Left lung (tissue), 4 donors: ENCODE measurements at regions not wholly inside any gene's neighbourhood (a gene's known extent, or its start where the extent isn't known, plus 50 kb on each side); places are given as distances from the start of the nearest gene placed in this dataset.

Experiments used
- ATAC-seq: fragments of 200-7000 bp; cut with Tn5 transposase; one replicate; pipeline ENCODE4 v1.9.1; 2020; ENCODE audit warnings: moderate library complexity
- DNase-seq, 4 donors: peaks; one replicate each; pipeline ENCODE4 v3.0.0-alpha.2; 2013 to 2020
- H3K27ac ChIP-seq, 2 donors: fragments of 200-600 bp; sonication (generic) in 1 of 2; one replicate each; pipeline versions ENCODE4 v1.5.0 to v1.8.0; 2020 to 2021
- H3K27me3 ChIP-seq, 2 donors: fragments of 200-600 bp; sonication (generic) in 1 of 2; one replicate each; pipeline versions ENCODE4 v1.5.0 to v1.8.0; 2020 to 2021
- H3K36me3 ChIP-seq, 2 donors: fragments of 200-600 bp; sonication (generic) in 1 of 2; one replicate each; pipeline versions ENCODE4 v1.5.0 to v1.8.0; 2020 to 2021
- H3K4me1 ChIP-seq, 2 donors: fragments of 200-600 bp; one replicate each; pipeline ENCODE4 v1.8.0; 2021
- H3K4me3 ChIP-seq, 2 donors: fragments of 200-600 bp; sonication (generic) in 1 of 2; one replicate each; pipeline versions ENCODE4 v1.5.0 to v1.8.0; 2020 to 2021; ENCODE audit warnings: mild to moderate bottlenecking in 1 of 2
- H3K9me3 ChIP-seq, 2 donors: fragments of 200-600 bp; sonication (generic) in 1 of 2; one replicate each; pipeline versions ENCODE4 v1.5.0 to v1.8.0; 2020 to 2021
- CTCF ChIP-seq, 2 donors: fragments of 200-600 bp; sonication (generic) in 1 of 2; IDR thresholded peaks; one replicate each; pipeline versions ENCODE4 v1.5.0 to v1.8.0; 2021; ENCODE audit warnings: antibody characterized with exemption in 2 of 2
- intact Hi-C, 2 donors: fragments of 100-400 bp; cut with DNase I; formaldehyde crosslinking; loops; one replicate each; pipeline versions ENCODE4 v1.11.2 to v1.14.2; 2022
- donor health status: DM: no; HTN: yes; CAD: no.
- donor health status: DM: no; HTN: no; CAD: no.

- intact Hi-C loops = no loop called here
- ATAC-seq (peak; percentile 53), DNase-seq (no peak)
- Histone ChIP-seq H3K27me3 (no peaks in the 10 kb centered on the region), H3K36me3 (no peaks in the 10 kb centered on the region), H3K4me1 (no peaks in the 10 kb centered on the region), H3K27ac (no peak overlapping the region), H3K9me3 (no peaks in the 10 kb centered on the region), H3K4me3 (no peak overlapping the region)
- no peak for TF ChIP-seq CTCF (IDR thresholded peaks at IDR 0.05)
These were observed 393.5 kb downstream of the KLF12 start for GRCh38 chr13:73740666-73741065.

DNA sequence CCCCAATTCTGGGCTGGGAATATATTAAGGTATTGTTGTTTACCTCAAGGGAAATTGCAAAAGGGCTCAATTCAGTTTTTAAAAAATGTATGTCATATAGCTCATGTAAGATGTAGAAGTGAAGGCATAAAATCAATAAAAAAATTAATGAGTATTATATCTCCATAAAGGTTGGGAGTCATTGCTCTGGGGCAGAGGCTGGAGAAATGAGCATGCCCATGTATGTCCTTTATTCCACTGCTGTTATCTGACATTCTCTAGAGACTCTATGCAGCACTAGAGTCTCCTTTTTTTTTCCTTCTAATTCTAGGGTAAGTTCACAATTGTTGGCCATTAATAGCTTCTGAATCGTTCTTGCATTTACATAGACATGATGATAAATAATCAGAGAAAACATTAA is 394.8 kb downstream of the KLF12 start:
- Histone ChIP-seq H3K4me1 (no peaks in the 10 kb centered on the region), H3K9me3 (no peaks in the 10 kb centered on the region), H3K4me3 (no peak overlapping the region), H3K27me3 (no peaks in the 10 kb centered on the region), H3K36me3 (no peaks in the 10 kb centered on the region), H3K27ac (no peak overlapping the region)
- intact Hi-C loops = no loop called here
- ATAC-seq (no peak), DNase-seq (no peak)
- no peak for TF ChIP-seq CTCF (IDR thresholded peaks at IDR 0.05)

DNA sequence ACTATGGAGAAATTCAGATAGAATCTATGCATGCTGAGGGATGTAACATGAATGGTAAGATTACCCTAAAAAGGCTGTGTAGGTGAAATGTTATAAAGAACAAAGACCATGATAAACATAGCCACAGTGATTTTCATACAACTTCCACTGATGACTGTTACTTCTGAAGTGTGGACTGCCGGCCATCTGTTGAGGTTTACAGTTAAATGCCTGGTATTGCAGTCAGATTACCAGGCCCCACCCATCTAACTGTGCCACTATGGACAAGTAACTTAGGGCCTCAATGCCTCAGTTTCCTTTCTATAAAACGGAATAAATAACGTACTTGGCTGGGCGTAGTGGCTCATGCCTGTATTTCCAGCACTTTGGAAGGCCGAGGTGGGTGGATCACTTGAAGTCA is 395.6 kb downstream of the KLF12 start:
- ATAC-seq = no peak

DNA sequence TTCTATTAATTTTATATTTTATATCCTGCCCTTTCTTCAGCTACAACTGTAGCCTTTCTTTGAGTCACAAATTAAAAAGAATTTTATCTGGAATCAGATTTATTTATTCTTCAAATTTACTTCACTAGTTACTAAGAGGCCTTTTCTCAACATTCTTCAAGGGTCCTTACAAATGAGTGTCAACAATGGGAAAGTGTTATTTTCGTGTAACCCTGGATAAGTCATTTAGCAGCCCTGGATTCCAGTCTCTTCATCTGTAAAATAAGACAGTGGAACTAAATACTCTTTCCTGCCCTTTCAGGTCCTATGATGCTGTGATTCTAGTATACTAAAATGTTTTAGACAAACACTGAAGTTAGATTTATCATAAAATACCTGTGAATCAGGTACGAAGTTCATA is 397.0 kb downstream of the KLF12 start:
- TF ChIP-seq CTCF (IDR thresholded peaks at IDR 0.05) = no peak
- intact Hi-C loops = no loop called here
- no peaks in the 10 kb centered on the region for H3K36me3 ChIP-seq
- H3K4me1 ChIP-seq = no peaks in the 10 kb centered on the region
- H3K27me3 ChIP-seq = no peaks in the 10 kb centered on the region
- ATAC-seq (peak; percentile 76), DNase-seq (no peak)
- H3K27ac ChIP-seq = no peak overlapping the region
- no peak overlapping the region for H3K4me3 ChIP-seq
- no peaks in the 10 kb centered on the region for H3K9me3 ChIP-seq

More for the DNA sequence above, 395.6 kb downstream of the KLF12 start:
- no peaks in the 10 kb centered on the region for H3K36me3 ChIP-seq
- no peak overlapping the region for H3K4me3 ChIP-seq
- H3K4me1 ChIP-seq = no peaks in the 10 kb centered on the region
- no peaks in the 10 kb centered on the region for H3K27me3 ChIP-seq
- no peak for DNase-seq
- no peak for TF ChIP-seq CTCF (IDR thresholded peaks at IDR 0.05)
- no peak overlapping the region for H3K27ac ChIP-seq
- intact Hi-C loops = no loop called here
- no peaks in the 10 kb centered on the region for H3K9me3 ChIP-seq

GRCh38 chr13:73733706-73734105 is 400.5 kb downstream of the KLF12 start:
- no peak for TF ChIP-seq CTCF (IDR thresholded peaks at IDR 0.05)
- Histone ChIP-seq H3K4me1 (no peaks in the 10 kb centered on the region), H3K4me3 (no peak overlapping the region), H3K36me3 (no peaks in the 10 kb centered on the region), H3K27me3 (no peaks in the 10 kb centered on the region), H3K27ac (no peak overlapping the region), H3K9me3 (no peaks in the 10 kb centered on the region)
- DNase-seq = no peak
- intact Hi-C loops = no loop called here
- ATAC-seq = no peak
